ENCODE measurements at regions not wholly inside any gene's neighbourhood (a gene's known extent, or its start where the extent isn't known, plus 50 kb on each side); places are given as distances from the start of the nearest gene placed in this dataset.

- H3K4me3 ChIP-seq (ENCODE audit: low read depth in 1 of 2, low read length in 2 of 2): peak overlapping the region; percentile 12 to 56
- H3K36me3 ChIP-seq (ENCODE audit: control insufficient read depth in 1 of 2, insufficient read depth in 2 of 2, low read length in 2 of 2): no peaks in the 10 kb centered on the region
- peak overlapping the region; percentile 33 for H3K27ac ChIP-seq (ENCODE audit: low read length)
- H3K27me3 ChIP-seq (ENCODE audit: low read depth, low read length): no peaks in the 10 kb centered on the region
- peaks cover 0 to 9% of the 10 kb centered on the region in 2 donors for H3K4me1 ChIP-seq (ENCODE audit: control insufficient read depth in 1 of 2, insufficient read depth in 2 of 2, low read length in 2 of 2)
- H3K9me3 ChIP-seq (ENCODE audit: control insufficient read depth in 1 of 2, low read length in 2 of 2): no peaks in the 10 kb centered on the region
Observed at GRCh38 chr5:175060257-175060656, 335.9 kb downstream of the MSX2 start.

GRCh38 chr5:175059687-175060211 lies 335.4 kb downstream of the MSX2 start:
- Histone ChIP-seq H3K9me3 (ENCODE audit: control insufficient read depth in 1 of 2, low read length in 2 of 2) (no peaks in the 10 kb centered on the region), H3K4me3 (ENCODE audit: low read depth in 1 of 2, low read length in 2 of 2) (peak overlapping the region; percentile 12 to 56)

GRCh38 chr5:175056831-175057230 lies 332.4 kb downstream of the MSX2 start:
- no peaks in the 10 kb centered on the region for H3K9me3 ChIP-seq (ENCODE audit: control insufficient read depth in 1 of 2, low read length in 2 of 2)
- no peak overlapping the region for H3K4me3 ChIP-seq (ENCODE audit: low read depth in 1 of 2, low read length in 2 of 2)
- H3K4me1 ChIP-seq (ENCODE audit: control insufficient read depth in 1 of 2, insufficient read depth in 2 of 2, low read length in 2 of 2): peaks cover 0 to 9% of the 10 kb centered on the region in 2 donors
- no peaks in the 10 kb centered on the region for H3K36me3 ChIP-seq (ENCODE audit: control insufficient read depth in 1 of 2, insufficient read depth in 2 of 2, low read length in 2 of 2)
- no peak overlapping the region for H3K27ac ChIP-seq (ENCODE audit: low read length)
- no peaks in the 10 kb centered on the region for H3K27me3 ChIP-seq (ENCODE audit: low read depth, low read length)

More at GRCh38 chr5:175059687-175060211, 335.4 kb downstream of the MSX2 start:
- H3K27me3 ChIP-seq (ENCODE audit: low read depth, low read length): no peaks in the 10 kb centered on the region
- H3K27ac ChIP-seq (ENCODE audit: low read length): peak overlapping the region; percentile 33
- peaks cover 0 to 9% of the 10 kb centered on the region in 2 donors for H3K4me1 ChIP-seq (ENCODE audit: control insufficient read depth in 1 of 2, insufficient read depth in 2 of 2, low read length in 2 of 2)
- no peaks in the 10 kb centered on the region for H3K36me3 ChIP-seq (ENCODE audit: control insufficient read depth in 1 of 2, insufficient read depth in 2 of 2, low read length in 2 of 2)

GRCh38 chr5:175054243-175054642 lies 329.9 kb downstream of the MSX2 start:
- no peaks in the 10 kb centered on the region for H3K36me3 ChIP-seq (ENCODE audit: control insufficient read depth in 1 of 2, insufficient read depth in 2 of 2, low read length in 2 of 2)
- no peaks in the 10 kb centered on the region for H3K4me1 ChIP-seq (ENCODE audit: control insufficient read depth in 1 of 2, insufficient read depth in 2 of 2, low read length in 2 of 2)
- H3K9me3 ChIP-seq (ENCODE audit: control insufficient read depth in 1 of 2, low read length in 2 of 2): no peaks in the 10 kb centered on the region
- no peaks in the 10 kb centered on the region for H3K27me3 ChIP-seq (ENCODE audit: low read depth, low read length)
- H3K4me3 ChIP-seq (ENCODE audit: low read depth in 1 of 2, low read length in 2 of 2): no peak overlapping the region
- no peak overlapping the region for H3K27ac ChIP-seq (ENCODE audit: low read length)

- no peak overlapping the region for H3K27ac ChIP-seq (ENCODE audit: low read length)
- no peaks in the 10 kb centered on the region for H3K36me3 ChIP-seq (ENCODE audit: control insufficient read depth in 1 of 2, insufficient read depth in 2 of 2, low read length in 2 of 2)
- no peak overlapping the region for H3K4me3 ChIP-seq (ENCODE audit: low read depth in 1 of 2, low read length in 2 of 2)
- no peaks in the 10 kb centered on the region for H3K27me3 ChIP-seq (ENCODE audit: low read depth, low read length)
- no peaks in the 10 kb centered on the region for H3K4me1 ChIP-seq (ENCODE audit: control insufficient read depth in 1 of 2, insufficient read depth in 2 of 2, low read length in 2 of 2)
- H3K9me3 ChIP-seq (ENCODE audit: control insufficient read depth in 1 of 2, low read length in 2 of 2): no peaks in the 10 kb centered on the region
Observed at GRCh38 chr5:175052351-175052750, 328.0 kb downstream of the MSX2 start.

- no peaks in the 10 kb centered on the region for H3K27me3 ChIP-seq (ENCODE audit: low read depth, low read length)
- H3K4me3 ChIP-seq (ENCODE audit: low read depth in 1 of 2, low read length in 2 of 2): no peak overlapping the region
- no peaks in the 10 kb centered on the region for H3K36me3 ChIP-seq (ENCODE audit: control insufficient read depth in 1 of 2, insufficient read depth in 2 of 2, low read length in 2 of 2)
- no peaks in the 10 kb centered on the region for H3K9me3 ChIP-seq (ENCODE audit: control insufficient read depth in 1 of 2, low read length in 2 of 2)
- no peaks in the 10 kb centered on the region for H3K4me1 ChIP-seq (ENCODE audit: control insufficient read depth in 1 of 2, insufficient read depth in 2 of 2, low read length in 2 of 2)
- no peak overlapping the region for H3K27ac ChIP-seq (ENCODE audit: low read length)
Observed at GRCh38 chr5:175047048-175047447, 322.7 kb downstream of the MSX2 start.

GRCh38 chr5:175045820-175046219 lies 321.4 kb downstream of the MSX2 start:
- Histone ChIP-seq H3K27me3 (ENCODE audit: low read depth, low read length) (no peaks in the 10 kb centered on the region), H3K4me1 (ENCODE audit: control insufficient read depth in 1 of 2, insufficient read depth in 2 of 2, low read length in 2 of 2) (no peaks in the 10 kb centered on the region), H3K4me3 (ENCODE audit: low read depth in 1 of 2, low read length in 2 of 2) (no peak overlapping the region)

GRCh38 chr5:175037820-175038219 lies 313.4 kb downstream of the MSX2 start:
- Histone ChIP-seq H3K4me1 (ENCODE audit: control insufficient read depth in 1 of 2, insufficient read depth in 2 of 2, low read length in 2 of 2) (no peaks in the 10 kb centered on the region), H3K27me3 (ENCODE audit: low read depth, low read length) (no peaks in the 10 kb centered on the region)

More at GRCh38 chr5:175045820-175046219, 321.4 kb downstream of the MSX2 start:
- H3K27ac ChIP-seq (ENCODE audit: low read length): no peak overlapping the region
- H3K36me3 ChIP-seq (ENCODE audit: control insufficient read depth in 1 of 2, insufficient read depth in 2 of 2, low read length in 2 of 2): no peaks in the 10 kb centered on the region
- no peaks in the 10 kb centered on the region for H3K9me3 ChIP-seq (ENCODE audit: control insufficient read depth in 1 of 2, low read length in 2 of 2)

GRCh38 chr5:175035882-175036533 lies 311.6 kb downstream of the MSX2 start:
- Histone ChIP-seq H3K27ac (ENCODE audit: low read length) (no peak overlapping the region), H3K27me3 (ENCODE audit: low read depth, low read length) (no peaks in the 10 kb centered on the region), H3K9me3 (ENCODE audit: control insufficient read depth in 1 of 2, low read length in 2 of 2) (no peaks in the 10 kb centered on the region), H3K36me3 (ENCODE audit: control insufficient read depth in 1 of 2, insufficient read depth in 2 of 2, low read length in 2 of 2) (no peaks in the 10 kb centered on the region), H3K4me1 (ENCODE audit: control insufficient read depth in 1 of 2, insufficient read depth in 2 of 2, low read length in 2 of 2) (no peaks in the 10 kb centered on the region), H3K4me3 (ENCODE audit: low read depth in 1 of 2, low read length in 2 of 2) (no peak overlapping the region)

More at GRCh38 chr5:175037820-175038219, 313.4 kb downstream of the MSX2 start:
- Histone ChIP-seq H3K36me3 (ENCODE audit: control insufficient read depth in 1 of 2, insufficient read depth in 2 of 2, low read length in 2 of 2) (no peaks in the 10 kb centered on the region), H3K4me3 (ENCODE audit: low read depth in 1 of 2, low read length in 2 of 2) (no peak overlapping the region), H3K27ac (ENCODE audit: low read length) (no peak overlapping the region), H3K9me3 (ENCODE audit: control insufficient read depth in 1 of 2, low read length in 2 of 2) (no peaks in the 10 kb centered on the region)

- Histone ChIP-seq H3K27me3 (ENCODE audit: low read depth, low read length) (no peaks in the 10 kb centered on the region), H3K4me1 (ENCODE audit: control insufficient read depth in 1 of 2, insufficient read depth in 2 of 2, low read length in 2 of 2) (no peaks in the 10 kb centered on the region), H3K27ac (ENCODE audit: low read length) (no peak overlapping the region)
Observed at GRCh38 chr5:175034924-175035323, 310.5 kb downstream of the MSX2 start.

GRCh38 chr5:175032741-175033151 lies 308.4 kb downstream of the MSX2 start:
- no peak overlapping the region for H3K4me3 ChIP-seq (ENCODE audit: low read depth in 1 of 2, low read length in 2 of 2)
- H3K27me3 ChIP-seq (ENCODE audit: low read depth, low read length): no peaks in the 10 kb centered on the region
- H3K4me1 ChIP-seq (ENCODE audit: control insufficient read depth in 1 of 2, insufficient read depth in 2 of 2, low read length in 2 of 2): no peaks in the 10 kb centered on the region
- no peaks in the 10 kb centered on the region for H3K36me3 ChIP-seq (ENCODE audit: control insufficient read depth in 1 of 2, insufficient read depth in 2 of 2, low read length in 2 of 2)
- no peaks in the 10 kb centered on the region for H3K9me3 ChIP-seq (ENCODE audit: control insufficient read depth in 1 of 2, low read length in 2 of 2)
- H3K27ac ChIP-seq (ENCODE audit: low read length): no peak overlapping the region

More at GRCh38 chr5:175034924-175035323, 310.5 kb downstream of the MSX2 start:
- no peak overlapping the region for H3K4me3 ChIP-seq (ENCODE audit: low read depth in 1 of 2, low read length in 2 of 2)
- H3K9me3 ChIP-seq (ENCODE audit: control insufficient read depth in 1 of 2, low read length in 2 of 2): no peaks in the 10 kb centered on the region
- no peaks in the 10 kb centered on the region for H3K36me3 ChIP-seq (ENCODE audit: control insufficient read depth in 1 of 2, insufficient read depth in 2 of 2, low read length in 2 of 2)

GRCh38 chr5:175032013-175032412 lies 307.6 kb downstream of the MSX2 start:
- H3K9me3 ChIP-seq (ENCODE audit: control insufficient read depth in 1 of 2, low read length in 2 of 2): no peaks in the 10 kb centered on the region
- no peaks in the 10 kb centered on the region for H3K36me3 ChIP-seq (ENCODE audit: control insufficient read depth in 1 of 2, insufficient read depth in 2 of 2, low read length in 2 of 2)
- no peaks in the 10 kb centered on the region for H3K27me3 ChIP-seq (ENCODE audit: low read depth, low read length)
- H3K4me3 ChIP-seq (ENCODE audit: low read depth in 1 of 2, low read length in 2 of 2): no peak overlapping the region
- H3K4me1 ChIP-seq (ENCODE audit: control insufficient read depth in 1 of 2, insufficient read depth in 2 of 2, low read length in 2 of 2): no peaks in the 10 kb centered on the region
- no peak overlapping the region for H3K27ac ChIP-seq (ENCODE audit: low read length)
